Neural cell (in vitro differentiated cells): ENCODE measurements at regions not wholly inside any gene's neighbourhood (a gene's known extent, or its start where the extent isn't known, plus 50 kb on each side); places are given as distances from the start of the nearest gene placed in this dataset.

Source experiments
- H2AFZ ChIP-seq: fragments of 200-600, 300-800 bp; sonication (generic), shearing (Covaris generic); 2 replicates; pipeline ENCODE4 v1.6.0; 2014; ENCODE audit warnings: low read depth, mild to moderate bottlenecking, antibody characterized with exemption, low read length, moderate library complexity
- H3F3A ChIP-seq: fragments of 200-600 bp; shearing (Covaris generic); 2 replicates; pipeline ENCODE4 v1.6.1; 2016; ENCODE audit warnings: mild to moderate bottlenecking, moderate library complexity, mixed read lengths, antibody characterized with exemption, low read length; ENCODE audit not compliant: insufficient read depth, poor library complexity, severe bottlenecking
- H3K27ac ChIP-seq: fragments of 200-600, 300-800 bp; sonication (generic), shearing (Covaris generic); 2 replicates; pipeline ENCODE4 v1.5.1; 2014; ENCODE audit warnings: mild to moderate bottlenecking, low read length, moderate library complexity
- H3K27me3 ChIP-seq: fragments of 300-800, 200-600 bp; sonication (generic), shearing (Covaris generic); 2 replicates; pipeline ENCODE4 v1.6.0; 2014; ENCODE audit warnings: mild to moderate bottlenecking, low read depth, low read length, moderate library complexity; ENCODE audit not compliant: insufficient read depth
- H3K36me3 ChIP-seq: fragments of 300-800, 200-600 bp; sonication (generic), shearing (Covaris generic); 2 replicates; pipeline ENCODE4 v1.5.1; 2014; ENCODE audit warnings: mild to moderate bottlenecking, antibody characterized with exemption, low read length, moderate library complexity; ENCODE audit not compliant: insufficient read depth
- H3K4me2 ChIP-seq: fragments of 300-800, 200-600 bp; sonication (generic), shearing (Covaris generic); 2 replicates; pipeline ENCODE4 v1.6.0; 2014; ENCODE audit warnings: mild to moderate bottlenecking, low read length
- H3K4me3 ChIP-seq: fragments of 300-800, 200-600 bp; sonication (generic), shearing (Covaris generic); 2 replicates; pipeline ENCODE4 v1.5.1; 2014; ENCODE audit warnings: mild to moderate bottlenecking, low read length, moderate library complexity
- H3K79me2 ChIP-seq: fragments of 200-600 bp; shearing (Covaris generic); replicated peaks from 2 replicates; pipeline ENCODE4 v1.6.0; 2014; ENCODE audit warnings: mild to moderate bottlenecking, low read length, moderate library complexity; ENCODE audit not compliant: insufficient read depth
- H3K9ac ChIP-seq: fragments of 300-800, 200-600 bp; sonication (generic), shearing (Covaris generic); 2 replicates; pipeline ENCODE4 v1.6.1; 2016; ENCODE audit warnings: mild to moderate bottlenecking, low read length, mixed read lengths
- H3K9me2 ChIP-seq: fragments of 200-600 bp; shearing (Covaris generic); 2 replicates; pipeline ENCODE4 v1.6.1; 2016; ENCODE audit warnings: mild to moderate bottlenecking, low read length, mixed read lengths; ENCODE audit not compliant: insufficient read depth
- H3K9me3 ChIP-seq: fragments of 200-600, 300-800 bp; sonication (generic), shearing (Covaris generic); 2 replicates; pipeline ENCODE4 v1.6.1; 2016; ENCODE audit warnings: mild to moderate bottlenecking, mixed run types, low read length, moderate library complexity, mixed read lengths
- H4K20me1 ChIP-seq: fragments of 200-600 bp; shearing (Covaris generic); 2 replicates; pipeline ENCODE4 v1.6.1; 2016; ENCODE audit warnings: mild to moderate bottlenecking, mixed run types; ENCODE audit not compliant: insufficient read depth
- CTCF ChIP-seq: fragments of 450-650 bp; IDR thresholded peaks from 2 replicates; pipeline ENCODE4 v1.5.1; 2014; ENCODE audit warnings: antibody characterized with exemption, mild to moderate bottlenecking, moderate library complexity; ENCODE audit not compliant: poor library complexity, severe bottlenecking
- EP300 ChIP-seq: fragments of 450-650 bp; conservative IDR thresholded peaks from 2 replicates; pipeline ENCODE4 v1.6.1; 2014; ENCODE audit warnings: antibody characterized with exemption, mild to moderate bottlenecking, moderate library complexity; ENCODE audit not compliant: poor library complexity, severe bottlenecking
- EZH2 ChIP-seq: fragments of 200-600, 300-800 bp; shearing (Covaris generic), sonication (generic); IDR thresholded peaks from 2 replicates; pipeline ENCODE4 v1.6.1; 2014; ENCODE audit warnings: antibody characterized with exemption, low read length, borderline replicate concordance, mild to moderate bottlenecking; ENCODE audit not compliant: insufficient read depth, poor library complexity, severe bottlenecking
- MXI1 ChIP-seq: fragments of 450-650 bp; conservative IDR thresholded peaks from 2 replicates; pipeline ENCODE4 v1.6.1; 2014; ENCODE audit warnings: antibody characterized with exemption, mild to moderate bottlenecking; ENCODE audit not compliant: poor library complexity, severe bottlenecking
- POLR2AphosphoS5 ChIP-seq: IDR thresholded peaks from 2 replicates; pipeline ENCODE4 v1.6.1; 2012
- RAD21 ChIP-seq: fragments of 450-650 bp; conservative IDR thresholded peaks from 2 replicates; pipeline ENCODE4 v1.6.1; 2014; ENCODE audit warnings: antibody characterized with exemption, mild to moderate bottlenecking, moderate library complexity
- REST ChIP-seq: IDR thresholded peaks from 2 replicates; pipeline ENCODE4 v1.6.1; 2012; ENCODE audit warnings: borderline replicate concordance
- SMC3 ChIP-seq: fragments of 450-650 bp; conservative IDR thresholded peaks from 2 replicates; pipeline ENCODE4 v1.6.1; 2014; ENCODE audit warnings: antibody characterized with exemption, mild to moderate bottlenecking, moderate library complexity; ENCODE audit not compliant: poor library complexity
- TAF1 ChIP-seq: IDR thresholded peaks from 2 replicates; pipeline ENCODE4 v1.6.1; 2012; ENCODE audit warnings: low read depth

GRCh38 chr4:56251556-56251955 lies 135.7 kb downstream of the AASDH start:
- Histone ChIP-seq H3K27me3 (no peaks in the 10 kb centered on the region), H3K79me2 (peaks cover 5% of the 10 kb centered on the region), H3K4me2 (no peak overlapping the region), H2AFZ (no peak overlapping the region), H3K9ac (no peak overlapping the region), H4K20me1 (no peaks in the 10 kb centered on the region), H3K36me3 (no peaks in the 10 kb centered on the region), H3F3A (no peaks in the 10 kb centered on the region), H3K27ac (no peak overlapping the region), H3K9me2 (no peaks in the 10 kb centered on the region), H3K4me3 (no peak overlapping the region), H3K9me3 (no peaks in the 10 kb centered on the region)
- TF ChIP-seq CTCF = no peak
- TF ChIP-seq EZH2 = no peak
- no peak for TF ChIP-seq RAD21
- TF ChIP-seq EP300 = no peak
- TF ChIP-seq MXI1 = no peak
- no peak for TF ChIP-seq REST
- no peak for TF ChIP-seq SMC3
- TF ChIP-seq POLR2AphosphoS5 = no peak
- TF ChIP-seq TAF1 = no peak

GRCh38 chr4:56250776-56251175 lies 136.5 kb downstream of the AASDH start:
- no peak overlapping the region for H3K27ac ChIP-seq
- H3K4me3 ChIP-seq = no peak overlapping the region
- H4K20me1 ChIP-seq = no peaks in the 10 kb centered on the region
- no peaks in the 10 kb centered on the region for H3K36me3 ChIP-seq
- no peak overlapping the region for H2AFZ ChIP-seq
- no peaks in the 10 kb centered on the region for H3F3A ChIP-seq
- H3K79me2 ChIP-seq = peaks cover 5% of the 10 kb centered on the region
- no peak overlapping the region for H3K9ac ChIP-seq
- TF ChIP-seq EZH2 = no peak
- H3K9me3 ChIP-seq = no peaks in the 10 kb centered on the region
- no peak overlapping the region for H3K4me2 ChIP-seq
- H3K9me2 ChIP-seq = no peaks in the 10 kb centered on the region
- no peaks in the 10 kb centered on the region for H3K27me3 ChIP-seq

GRCh38 chr4:56247646-56248045 lies 139.6 kb downstream of the AASDH start:
- Histone ChIP-seq H3F3A (no peaks in the 10 kb centered on the region), H3K9me3 (no peaks in the 10 kb centered on the region), H3K4me3 (no peak overlapping the region), H3K27me3 (no peaks in the 10 kb centered on the region), H4K20me1 (no peaks in the 10 kb centered on the region), H2AFZ (no peak overlapping the region), H3K27ac (no peak overlapping the region), H3K9me2 (no peaks in the 10 kb centered on the region), H3K79me2 (peaks cover 5% of the 10 kb centered on the region), H3K4me2 (no peak overlapping the region), H3K36me3 (no peaks in the 10 kb centered on the region), H3K9ac (no peak overlapping the region)
- TF ChIP-seq REST = no peak
- TF ChIP-seq EZH2 = no peak
- no peak for TF ChIP-seq EP300
- TF ChIP-seq CTCF = no peak
- TF ChIP-seq MXI1 = no peak
- no peak for TF ChIP-seq POLR2AphosphoS5
- TF ChIP-seq SMC3 = no peak
- no peak for TF ChIP-seq TAF1
- TF ChIP-seq RAD21 = no peak
